GM18519 (cell line): ENCODE measurements at regions not wholly inside any gene's neighbourhood (a gene's known extent, or its start where the extent isn't known, plus 50 kb on each side); places are given as distances from the start of the nearest gene placed in this dataset.

Source experiments
- ATAC-seq: cut with Tn5 transposase; IDR thresholded peaks from one replicate; pipeline ENCODE4 v1.9.1; 2021; ENCODE audit warnings: mild to moderate bottlenecking, moderate library complexity; ENCODE audit not compliant: unreplicated experiment, low FRiP score

GRCh38 chr2:71757351-71757750, 304.0 kb downstream of the DYSF start:
- no peak for ATAC-seq

- no peak for ATAC-seq
Measured at GRCh38 chr2:71756280-71756906, 303.0 kb downstream of the DYSF start.

- ATAC-seq: no peak
Measured at GRCh38 chr2:71751590-71751989, 298.2 kb downstream of the DYSF start.

DNA sequence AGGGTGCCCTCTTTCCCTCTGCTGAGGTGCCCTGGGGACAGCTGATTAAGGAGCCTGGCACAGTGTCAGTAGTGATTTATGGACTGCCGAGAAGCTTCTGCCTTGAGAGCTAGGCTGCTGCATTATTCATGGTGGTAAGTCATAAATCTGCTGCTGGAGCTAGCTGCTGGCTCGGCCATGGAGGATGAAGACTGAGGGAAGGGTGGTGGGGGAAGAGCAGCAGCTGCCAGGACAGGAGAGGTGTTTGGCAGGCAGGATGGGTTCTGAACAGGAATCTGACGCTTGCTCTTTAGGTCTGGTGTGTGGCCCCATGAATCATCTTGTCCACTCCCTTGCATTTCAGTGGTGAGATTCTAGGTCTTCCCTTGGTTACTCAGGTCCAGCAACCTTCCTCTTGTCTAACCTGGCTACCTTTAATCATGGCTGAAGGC, 296.3 kb downstream of the DYSF start:
- ATAC-seq: no peak

- no peak for ATAC-seq
Measured at GRCh38 chr2:71748227-71748626, 294.9 kb downstream of the DYSF start.

GRCh38 chr2:71747559-71747958, 294.2 kb downstream of the DYSF start:
- no peak for ATAC-seq

DNA sequence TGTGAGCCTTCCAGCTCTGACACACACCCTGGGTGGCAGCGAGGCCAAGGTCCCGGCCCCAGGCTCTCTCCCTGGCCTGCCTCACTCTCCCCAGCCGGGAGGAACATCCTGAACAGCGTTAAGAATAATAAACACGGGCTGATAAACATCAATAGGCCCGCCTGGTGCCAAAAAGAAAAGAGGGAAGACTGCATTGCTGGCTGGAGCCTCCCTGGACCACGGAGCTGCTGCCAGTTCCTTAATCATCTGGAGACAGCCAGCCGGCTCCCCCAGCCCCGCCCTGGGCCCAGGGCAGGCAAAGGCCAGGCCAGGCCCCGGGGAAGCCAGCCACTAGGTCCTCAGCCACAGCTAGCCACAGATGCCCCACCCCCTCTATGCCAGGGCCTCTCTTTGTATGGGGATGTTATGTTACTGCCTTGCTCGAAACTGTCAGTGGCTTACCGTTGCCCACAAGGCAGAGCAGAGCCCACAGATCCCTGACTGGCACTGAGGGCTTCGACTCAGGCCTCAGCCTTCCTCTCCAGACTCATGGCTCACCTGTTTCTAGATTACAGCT, 293.7 kb downstream of the DYSF start:
- no peak for ATAC-seq

DNA sequence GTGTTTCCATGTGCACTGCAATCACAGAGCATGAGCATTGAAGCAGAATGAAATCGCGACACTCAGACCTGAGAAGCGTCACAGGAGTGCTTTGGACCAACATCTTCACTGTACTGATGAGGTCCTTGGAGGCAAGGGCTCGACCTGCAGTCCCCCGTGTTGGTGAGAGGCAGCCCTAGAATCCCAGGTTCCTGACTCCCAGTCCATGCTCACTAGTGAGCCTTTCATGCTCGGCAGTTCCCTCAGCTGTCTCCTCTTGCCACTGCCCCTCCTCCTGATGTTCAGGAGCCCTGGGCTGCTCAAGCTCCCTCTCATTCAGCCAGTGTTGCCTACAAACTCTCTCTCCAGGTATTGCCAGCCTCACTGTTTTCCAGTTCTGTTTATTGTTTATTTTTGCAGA, 291.4 kb downstream of the DYSF start:
- no peak for ATAC-seq

DNA sequence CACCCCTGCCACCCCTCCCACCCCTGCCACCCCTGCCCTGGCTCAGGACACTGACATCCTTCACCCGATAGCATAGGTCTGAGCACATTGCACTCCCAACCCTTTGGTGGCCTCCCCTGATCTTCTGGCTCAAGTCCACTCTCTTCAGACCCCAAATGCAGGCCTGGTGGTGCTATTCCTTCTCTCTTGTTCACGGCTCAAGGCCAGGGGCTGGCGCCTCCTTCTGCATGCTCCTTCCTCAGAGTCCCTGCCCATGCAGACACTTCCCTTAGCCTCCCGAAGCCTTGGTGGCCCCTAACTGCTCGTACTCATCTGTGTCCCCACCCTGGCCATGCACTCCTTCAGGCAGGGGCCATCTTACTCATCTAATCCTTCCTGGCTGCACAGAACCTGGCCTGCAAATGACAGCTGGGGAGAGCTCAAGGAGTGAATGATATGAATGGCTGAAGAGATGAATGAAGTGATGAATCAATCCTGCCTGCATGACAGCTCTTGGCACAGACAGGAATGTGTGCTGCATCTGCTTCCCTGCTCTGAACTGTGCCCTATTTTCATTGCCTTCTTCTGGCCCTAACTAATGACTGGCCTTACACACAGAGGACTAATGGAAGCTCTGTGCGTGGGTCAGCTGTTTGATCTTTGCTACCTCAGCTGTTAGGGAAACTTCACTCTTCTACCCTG, 290.8 kb downstream of the DYSF start:
- ATAC-seq: no peak

DNA sequence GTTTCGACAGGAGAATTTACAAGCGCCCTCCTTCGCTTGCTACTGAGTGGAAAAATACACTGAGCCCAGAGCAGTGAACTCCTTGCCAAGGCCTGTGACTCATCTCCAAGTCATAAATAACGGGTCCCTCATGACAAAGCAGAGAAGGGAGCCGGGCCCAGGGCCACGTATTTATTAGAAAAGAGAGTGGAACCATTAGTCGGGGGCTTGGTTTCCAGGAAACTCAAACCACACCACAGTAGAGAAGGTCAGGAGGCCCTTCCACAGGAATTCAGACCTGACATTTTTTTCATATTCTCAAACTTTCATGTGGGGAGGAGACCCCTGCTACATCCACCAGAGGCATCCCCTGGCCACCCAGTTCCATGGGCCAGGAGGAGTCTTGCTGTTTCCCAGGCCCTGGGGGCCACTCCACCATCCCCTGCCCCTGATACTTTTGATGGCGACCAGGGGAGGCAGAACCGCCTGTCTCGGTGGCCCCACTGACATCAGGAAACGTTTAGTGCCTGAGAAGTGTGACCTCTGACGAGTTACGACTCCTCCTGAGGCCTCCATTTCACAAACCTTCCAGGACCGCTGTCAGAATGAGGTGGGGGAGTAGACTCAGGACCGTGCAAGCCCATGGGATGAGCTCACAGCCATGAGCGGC, 289.7 kb downstream of the DYSF start:
- no peak for ATAC-seq

- ATAC-seq: no peak
Measured at GRCh38 chr2:71736986-71737385, 283.6 kb downstream of the DYSF start.

DNA sequence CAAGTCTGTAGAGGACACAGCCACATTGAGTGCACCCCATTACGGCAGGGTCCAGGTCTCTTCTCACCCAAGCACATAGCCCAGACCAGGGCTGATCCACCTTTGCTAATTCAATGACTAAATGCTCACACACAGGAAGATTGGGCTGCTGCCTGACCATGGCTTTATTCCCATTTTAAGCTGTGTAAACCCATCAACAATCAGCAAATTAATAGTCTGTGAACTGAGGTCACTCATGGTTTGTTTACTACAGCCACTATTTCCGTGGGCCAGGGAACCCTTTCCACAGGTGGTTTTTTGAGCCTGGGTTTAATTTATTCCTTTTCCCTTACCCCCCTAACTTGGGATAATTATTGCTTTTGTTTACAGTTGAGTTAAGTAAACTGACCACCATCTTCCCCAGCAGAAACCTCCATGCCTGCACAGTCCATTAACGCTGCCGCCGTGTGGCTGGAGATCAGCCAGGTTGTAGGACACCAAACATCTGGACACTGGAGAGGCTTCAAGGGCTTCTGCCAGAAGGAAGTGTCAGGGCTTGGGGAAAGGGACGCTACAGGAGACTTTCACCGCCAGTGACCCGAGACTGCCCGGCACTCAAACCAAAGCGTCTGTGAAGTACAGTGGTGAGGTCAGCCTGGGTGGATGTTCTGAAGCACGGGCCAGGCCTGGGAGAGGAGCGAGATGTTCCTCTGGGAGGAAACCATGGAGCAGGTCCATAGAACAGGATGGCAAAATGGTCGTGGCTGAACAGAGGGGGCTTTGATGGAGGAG, 282.9 kb downstream of the DYSF start:
- no peak for ATAC-seq
